Small intestine (tissue), 7 donors: ENCODE measurements at regions not wholly inside any gene's neighbourhood (a gene's known extent, or its start where the extent isn't known, plus 50 kb on each side); places are given as distances from the start of the nearest gene placed in this dataset.
A peak's percentile ranks its signal among the peaks of the same experiment; 100 is the strongest.
"Not testable (repeated sequence)": the region's sequence is repeated elsewhere in the genome, so short reads cannot be mapped to it uniquely, and the experiment has no call there.

ENCODE experiments used
- DNase-seq, 2 donors: peaks; one replicate each; pipeline versions ENCODE4 v3.0.0 to v3.0.0-alpha.2; 2013
- FAIRE-seq: peaks from 2 replicates; lab custom pipeline; 2012; peaks lifted over from hg19 to GRCh38; lab: Jason Lieb, UNC
- H3K27ac ChIP-seq, 3 donors: one replicate each; pipeline ENCODE4 v1.5.1; 2013; ENCODE audit warnings: low read length in 2 of 3, mild to moderate bottlenecking in 2 of 3, control low read depth in 1 of 3, inconsistent platforms in 1 of 3, low read depth in 1 of 3, moderate library complexity in 1 of 3
- H3K27me3 ChIP-seq, 3 donors: one replicate each; pipeline ENCODE4 v1.6.1; 2013; ENCODE audit warnings: low read length in 3 of 3, inconsistent platforms in 1 of 3; ENCODE audit not compliant: control insufficient read depth in 3 of 3, insufficient read depth in 3 of 3
- H3K36me3 ChIP-seq, 3 donors: one replicate each; pipeline ENCODE4 v1.6.1; 2013; ENCODE audit warnings: low read length in 3 of 3, inconsistent platforms in 1 of 3, low read depth in 1 of 3, mild to moderate bottlenecking in 1 of 3, moderate library complexity in 1 of 3; ENCODE audit not compliant: control insufficient read depth in 3 of 3, insufficient read depth in 2 of 3
- H3K4me1 ChIP-seq, 3 donors: one replicate each; pipeline ENCODE4 v1.6.1; 2013; ENCODE audit warnings: low read length in 2 of 3, inconsistent platforms in 1 of 3, low read depth in 1 of 3, mild to moderate bottlenecking in 1 of 3, moderate library complexity in 1 of 3; ENCODE audit not compliant: control insufficient read depth in 3 of 3, insufficient read depth in 2 of 3
- H3K4me3 ChIP-seq, 3 donors: one replicate each; pipeline ENCODE4 v1.5.1; 2013; ENCODE audit warnings: low read length in 3 of 3, control low read depth in 1 of 3, inconsistent platforms in 1 of 3, low read depth in 1 of 3, mild to moderate bottlenecking in 1 of 3, moderate library complexity in 1 of 3
- H3K9me3 ChIP-seq, 2 donors: one replicate each; pipeline ENCODE4 v1.6.1; 2013; ENCODE audit warnings: low read depth in 1 of 2, low read length in 1 of 2; ENCODE audit not compliant: control insufficient read depth in 2 of 2, insufficient read depth in 1 of 2
- WGBS, 3 donors: extraction: QIAGEN DNeasy Blood & Tissue Kit; methylation state at CpG; one replicate each; pipeline ENCODE4 v1.1.7; 2013; 5-methylcytosine and 5-hydroxymethylcytosine counted together
- donor health status: healthy with polysubstance abuse.
- donor health status: control.
- donor health status: control.
- donor health status: Bipolar disorder and iron deficiency.
- donor health status: healthy.

DNA sequence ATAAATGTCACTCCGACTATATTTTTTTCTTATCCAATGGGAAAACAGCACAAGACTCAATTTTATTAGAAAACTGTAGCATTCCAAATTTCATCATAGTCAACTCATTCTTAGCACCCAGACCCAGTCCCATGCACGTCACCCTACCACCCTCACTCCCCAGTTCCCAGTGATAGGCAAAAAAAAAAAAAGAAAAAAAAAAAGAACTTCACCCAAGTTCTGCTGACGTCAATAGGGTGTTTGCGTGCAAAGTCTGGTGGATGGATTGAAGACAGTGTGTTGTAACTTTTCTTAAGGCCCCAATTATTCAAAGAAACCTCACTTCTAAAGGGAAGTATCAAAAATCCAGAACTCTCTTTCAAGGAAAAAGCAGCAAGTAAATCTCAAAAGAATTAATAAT is 213.9 kb upstream of the PRDM1 start:
- Histone ChIP-seq H3K9me3 (no peaks in the 10 kb centered on the region), H3K4me3 (no peak overlapping the region), H3K27ac (no peak overlapping the region), H3K27me3 (no peaks in the 10 kb centered on the region), H3K4me1 (peaks cover 0 to 3% (median 0%) of the 10 kb centered on the region in 3 donors), H3K36me3 (no peaks in the 10 kb centered on the region)
- WGBS, 3 donors = 63 to 82% (median 64%) methylated on average over 4 of the region's 4 CpGs
- DNase-seq = peak in 1 of 2 donors; percentile 39
- no peak for FAIRE-seq

DNA sequence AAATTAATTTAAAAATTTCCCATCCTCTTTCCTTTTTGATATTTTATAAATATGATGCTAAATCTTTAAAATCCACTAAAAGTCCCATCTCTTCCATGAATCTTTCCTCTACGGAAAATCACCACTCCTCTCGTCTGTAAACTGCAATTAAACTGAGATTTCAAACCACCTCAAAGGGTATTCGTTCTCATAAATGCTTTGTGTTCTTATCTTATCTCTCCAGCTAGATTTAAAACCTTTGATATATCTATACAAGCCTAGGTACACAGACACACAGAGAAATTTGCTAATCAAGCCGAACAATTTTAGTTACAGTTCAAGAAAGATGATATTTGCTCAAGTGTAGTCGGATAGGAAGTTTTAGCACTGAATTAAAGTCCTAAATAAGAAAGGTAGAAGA is 214.6 kb upstream of the PRDM1 start:
- 15 to 60% (median 32%) methylated on average over 5 of the region's 5 CpGs for WGBS, 3 donors
- H3K4me3 ChIP-seq = no peak overlapping the region
- FAIRE-seq (no peak), DNase-seq (no peak)
- no peaks in the 10 kb centered on the region for H3K27me3 ChIP-seq
- H3K36me3 ChIP-seq = no peaks in the 10 kb centered on the region
- H3K27ac ChIP-seq = no peak overlapping the region
- H3K9me3 ChIP-seq = no peaks in the 10 kb centered on the region
- peaks cover 0 to 3% (median 0%) of the 10 kb centered on the region in 3 donors for H3K4me1 ChIP-seq

DNA sequence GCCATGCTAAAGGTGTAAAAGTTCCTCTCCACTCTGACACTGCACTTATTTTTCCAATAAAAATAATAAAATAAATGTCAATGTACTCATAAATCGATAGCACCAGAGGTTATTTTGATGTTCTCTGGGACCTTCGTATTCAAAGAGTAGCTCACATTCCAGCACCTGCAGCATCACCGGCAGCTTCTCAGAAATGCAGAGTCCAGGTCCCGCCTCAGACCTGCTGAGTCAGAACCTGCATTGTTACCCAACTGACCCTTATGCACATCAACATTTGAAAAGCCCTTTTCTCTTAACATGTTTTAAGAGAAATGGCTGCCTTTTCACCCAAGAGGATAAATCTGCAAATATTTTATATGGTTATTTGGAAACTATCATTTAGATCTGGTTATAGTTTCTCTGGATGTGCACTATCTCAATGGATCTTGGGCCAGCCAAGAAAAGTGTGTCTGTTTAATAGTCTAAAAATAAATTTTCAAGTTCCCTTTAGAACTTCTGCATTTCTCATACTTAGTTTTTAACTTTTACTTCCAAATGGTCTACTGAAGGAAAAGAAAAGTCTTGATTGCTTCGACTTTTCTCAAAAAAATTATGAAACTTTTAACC is 216.2 kb upstream of the PRDM1 start:
- FAIRE-seq = no peak
- WGBS, 3 donors = 85 to 91% (median 91%) methylated on average over 5 of the region's 5 CpGs
- no peak overlapping the region for H3K4me3 ChIP-seq

DNA sequence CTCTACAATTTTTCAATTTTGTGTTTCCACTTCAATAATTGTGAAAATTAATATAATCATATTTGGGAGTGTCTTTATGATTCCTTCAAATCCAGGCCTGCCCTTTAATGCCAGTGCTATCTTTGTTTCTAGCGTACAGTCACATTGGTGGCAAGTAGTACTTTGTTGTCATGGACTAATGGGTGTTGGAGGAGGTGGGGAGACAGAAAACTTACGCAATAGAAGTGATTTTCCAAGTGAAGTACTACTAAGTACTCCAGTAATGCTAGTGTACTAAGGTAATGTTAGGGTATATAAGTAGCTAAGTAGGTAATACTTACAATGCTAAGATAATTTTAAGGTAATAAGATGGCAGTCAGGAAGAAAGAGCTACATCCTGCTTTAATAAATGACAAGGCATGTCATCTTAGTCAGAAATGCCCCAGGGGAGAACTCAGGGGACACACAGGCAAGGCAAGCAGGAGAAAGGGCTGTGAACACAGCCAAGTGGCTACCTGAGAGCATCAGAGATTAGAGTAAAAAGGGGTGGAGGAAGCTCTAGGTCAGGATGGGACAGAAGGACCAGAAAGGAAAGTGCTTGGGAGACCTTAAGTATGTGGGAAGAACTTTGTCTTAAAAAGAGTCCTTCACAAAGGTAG is 217.2 kb upstream of the PRDM1 start:
- no peak for DNase-seq
- Histone ChIP-seq H3K4me1 (peaks cover 0 to 3% (median 0%) of the 10 kb centered on the region in 3 donors), H3K27ac (no peak overlapping the region), H3K36me3 (no peaks in the 10 kb centered on the region), H3K4me3 (no peak overlapping the region), H3K27me3 (no peaks in the 10 kb centered on the region), H3K9me3 (no peaks in the 10 kb centered on the region)
- WGBS, 3 donors = 89 to 95% (median 92%) methylated on average over 2 of the region's 2 CpGs
- no peak for FAIRE-seq

More for the DNA sequence above, 216.2 kb upstream of the PRDM1 start:
- no peaks in the 10 kb centered on the region for H3K9me3 ChIP-seq
- no peak overlapping the region for H3K27ac ChIP-seq
- no peaks in the 10 kb centered on the region for H3K36me3 ChIP-seq
- peaks cover 0 to 3% (median 0%) of the 10 kb centered on the region in 3 donors for H3K4me1 ChIP-seq
- DNase-seq = no peak
- H3K27me3 ChIP-seq = no peaks in the 10 kb centered on the region

DNA sequence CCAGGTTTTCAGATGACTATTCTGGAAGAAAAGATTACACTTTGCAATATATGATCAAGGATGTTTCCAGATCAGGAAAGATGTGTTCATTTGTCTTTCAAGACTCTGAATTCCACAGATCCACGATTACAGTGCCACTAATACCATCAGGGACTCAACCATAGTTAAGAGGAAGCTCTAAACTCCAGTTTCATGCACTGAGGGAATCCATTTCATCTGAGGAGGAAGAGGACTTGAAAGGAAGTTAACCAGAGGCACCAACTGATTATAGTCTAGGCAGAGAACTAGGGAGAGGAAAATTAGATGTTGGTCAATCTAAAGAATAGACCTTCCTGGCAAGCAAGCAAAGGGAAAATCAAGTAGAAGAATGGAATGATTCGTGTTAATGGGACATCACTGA is 218.3 kb upstream of the PRDM1 start:
- Histone ChIP-seq H3K9me3 (no peaks in the 10 kb centered on the region), H3K27ac (no peak overlapping the region), H3K36me3 (no peaks in the 10 kb centered on the region), H3K27me3 (no peaks in the 10 kb centered on the region), H3K4me3 (no peak overlapping the region), H3K4me1 (no peaks in the 10 kb centered on the region)
- no peak for DNase-seq
- no peak for FAIRE-seq
- 68 to 87% (median 79%) methylated on average over 2 of the region's 2 CpGs for WGBS, 3 donors

DNA sequence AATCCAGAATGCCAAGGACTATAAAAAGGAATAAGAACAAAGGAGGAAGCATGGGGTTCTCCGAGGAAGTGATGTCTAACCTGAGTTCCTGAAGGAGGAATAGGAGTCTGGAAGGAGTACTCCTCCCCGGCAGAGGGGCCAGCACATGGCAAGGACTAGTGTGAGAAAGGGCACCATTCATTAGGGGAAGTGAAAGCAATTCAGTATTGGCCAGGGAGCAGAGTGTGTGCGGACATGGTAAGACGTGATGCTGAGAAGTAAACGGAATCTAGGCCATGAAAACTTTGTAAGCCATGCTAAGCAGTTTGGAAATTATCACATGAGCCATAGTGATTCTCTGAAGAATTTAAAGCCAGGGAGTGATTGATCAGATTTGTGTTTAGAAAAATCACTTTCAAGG is 218.9 kb upstream of the PRDM1 start:
- no peak for FAIRE-seq
- Histone ChIP-seq H3K9me3 (no peaks in the 10 kb centered on the region), H3K4me3 (no peak overlapping the region), H3K27me3 (no peaks in the 10 kb centered on the region), H3K27ac (no peak overlapping the region), H3K4me1 (no peaks in the 10 kb centered on the region), H3K36me3 (no peaks in the 10 kb centered on the region)
- no peak for DNase-seq
- WGBS, 3 donors = 88 to 91% (median 89%) methylated on average over 5 of the region's 5 CpGs

DNA sequence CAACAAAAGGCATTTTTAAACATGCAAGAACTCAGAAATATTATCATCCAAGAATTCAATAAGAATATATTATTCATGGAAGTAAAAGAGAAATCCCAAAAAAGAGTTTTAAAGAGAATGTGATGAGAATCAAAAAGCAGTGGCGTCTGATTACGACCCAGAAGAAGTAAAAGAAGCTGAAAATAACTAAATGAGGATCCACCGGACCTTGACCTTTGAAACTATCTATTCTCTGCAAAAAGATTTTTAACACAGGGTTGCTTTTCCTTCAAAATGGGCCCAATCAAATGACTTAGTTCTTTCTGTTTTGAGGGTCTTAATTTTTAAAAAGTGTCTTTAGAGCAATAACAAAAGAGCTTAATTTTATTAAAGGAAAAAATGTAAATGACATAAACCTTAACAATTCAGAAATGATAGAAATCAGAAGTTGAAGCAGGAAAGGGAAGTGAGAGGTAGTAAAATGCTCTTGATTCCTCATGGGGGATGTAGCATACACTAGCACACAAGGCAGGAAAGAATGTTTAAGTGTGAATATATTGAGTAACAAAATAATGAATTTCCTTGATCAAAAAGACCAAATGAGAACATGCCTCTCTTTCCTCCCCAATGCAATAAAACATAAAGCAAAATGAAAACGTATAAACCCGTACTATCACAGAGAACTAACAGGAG is 223.1 kb upstream of the PRDM1 start:
- H3K27me3 ChIP-seq = no peaks in the 10 kb centered on the region
- H3K4me1 ChIP-seq = peaks cover 0 to 4% (median under 1%) of the 10 kb centered on the region in 3 donors
- no peak overlapping the region for H3K4me3 ChIP-seq
- no peaks in the 10 kb centered on the region for H3K9me3 ChIP-seq
- no peak overlapping the region for H3K27ac ChIP-seq
- WGBS, 3 donors = 78 to 89% (median 84%) methylated on average over 5 of the region's 5 CpGs
- DNase-seq (no peak), FAIRE-seq (no peak)
- no peaks in the 10 kb centered on the region for H3K36me3 ChIP-seq

DNA sequence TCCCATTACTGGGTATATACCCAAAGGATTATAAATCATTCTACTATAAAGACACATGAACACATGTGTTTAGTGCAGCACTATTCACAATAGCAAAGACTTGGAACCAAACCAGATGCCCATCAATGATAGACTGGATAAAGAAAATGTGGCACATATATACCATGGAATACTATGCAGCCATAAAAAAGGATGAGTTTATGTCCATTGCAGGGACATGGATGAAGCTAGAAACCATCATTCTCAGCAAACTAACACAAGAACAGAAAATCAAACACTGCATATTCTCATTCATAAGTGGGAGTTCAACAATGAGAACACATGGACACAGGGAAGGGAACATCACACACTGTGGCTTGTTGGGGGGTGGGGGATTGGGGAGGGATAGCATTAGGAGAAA is 225.2 kb upstream of the PRDM1 start:
- H3K4me3 ChIP-seq, H3K27me3 ChIP-seq, H3K27ac ChIP-seq, FAIRE-seq, H3K4me1 ChIP-seq, H3K36me3 ChIP-seq, H3K9me3 ChIP-seq, DNase-seq: not testable (repeated sequence)
